Esophagus muscularis mucosa (tissue), 4 donors: ENCODE measurements at regions not wholly inside any gene's neighbourhood (a gene's known extent, or its start where the extent isn't known, plus 50 kb on each side); places are given as distances from the start of the nearest gene placed in this dataset.

Experiments
- DNase-seq: peaks from one replicate; pipeline ENCODE4 v3.0.0-alpha.2; 2017; ENCODE audit errors: extremely low spot score
- H3K27ac ChIP-seq, 4 donors: fragments of 200-600 bp; sonication (generic); replicated peaks in 1 of 4; 1 replicate in 3 of 4; 2 replicates in 1 of 4; pipeline ENCODE4 v1.5.1; 2016 to 2019; ENCODE audit warnings: mild to moderate bottlenecking in 1 of 4
- H3K27me3 ChIP-seq, 4 donors: fragments of 200-600 bp; sonication (generic); one replicate each; pipeline versions ENCODE4 v1.5.1 to v1.6.0; 2016 to 2019
- H3K36me3 ChIP-seq, 4 donors: fragments of 200-600 bp; sonication (generic); one replicate each; pipeline ENCODE4 v1.5.1; 2016 to 2019
- H3K4me1 ChIP-seq, 4 donors: fragments of 200-600 bp; sonication (generic); one replicate each; pipeline ENCODE4 v1.5.1; 2016 to 2019
- H3K4me3 ChIP-seq, 4 donors: fragments of 200-600 bp; sonication (generic); 1 replicate in 2 of 4; 2 replicates in 2 of 4; pipeline ENCODE4 v1.5.1; 2016 to 2019; ENCODE audit warnings: mild to moderate bottlenecking in 4 of 4, moderate library complexity in 1 of 4
- H3K9me3 ChIP-seq, 4 donors: fragments of 200-600 bp; sonication (generic); 1 replicate in 3 of 4; 2 replicates in 1 of 4; pipeline ENCODE4 v1.5.1; 2016 to 2019
- EP300 ChIP-seq: sonication (generic); formaldehyde crosslinking; IDR thresholded peaks from one replicate; pipeline ENCODE4 v1.6.1; 2017; ENCODE audit warnings: antibody characterized with exemption
- POLR2A ChIP-seq: fragments of 450-650 bp; IDR thresholded peaks from one replicate; pipeline ENCODE4 v1.6.1; 2017; ENCODE audit warnings: antibody characterized with exemption, moderate library complexity, mild to moderate bottlenecking, low read depth
- POLR2AphosphoS5 ChIP-seq, 2 donors: sonication (generic); formaldehyde crosslinking; IDR thresholded peaks; one replicate each; pipeline ENCODE4 v1.6.1; 2017; ENCODE audit warnings: antibody characterized with exemption in 2 of 2
- WGBS: methylation state at CpG from one replicate; pipeline ENCODE4 v1.1.5; 2018; 5-methylcytosine and 5-hydroxymethylcytosine counted together
- intact Hi-C: fragments of 100-400 bp; cut with DNase I; formaldehyde crosslinking; loops from one replicate; pipeline ENCODE4 v1.15.1; 2023
- TF ChIP-seq, protein P1 (sequence below), 3 experiments: fragments of 200-600 bp in 2 of 3; fragments of 450-650 bp in 1 of 3; sonication (generic) in 2 of 3; IDR thresholded peaks; one replicate each; pipeline ENCODE4 v1.5.1; 2017 to 2019; ENCODE audit warnings: antibody characterized with exemption in 3 of 3, mild to moderate bottlenecking in 2 of 3, moderate library complexity in 1 of 3

DNA sequence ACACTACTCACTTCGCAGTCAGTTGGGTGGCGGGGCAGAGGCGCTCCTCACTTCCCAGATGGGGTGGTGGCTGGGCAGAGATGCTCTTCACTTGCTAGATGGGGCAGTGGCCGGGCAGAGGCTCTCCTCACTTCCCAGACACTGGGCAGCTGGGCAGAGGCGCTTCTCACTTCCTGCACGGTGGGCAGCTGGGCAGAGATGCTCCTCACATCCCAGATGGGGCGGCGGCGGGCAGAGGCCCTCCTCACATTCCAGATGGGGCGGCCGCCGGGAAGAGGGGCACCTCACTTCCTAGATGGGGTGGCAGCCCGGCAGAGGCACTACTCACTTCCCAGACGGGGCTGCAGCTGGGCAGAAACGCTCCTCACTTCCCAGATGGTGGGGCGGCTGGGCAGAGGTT lies 199.8 kb downstream of the RTL9 start:
- no peaks in the 10 kb centered on the region for H3K4me1 ChIP-seq
- H3K27ac ChIP-seq: no peak overlapping the region
- DNase-seq: no peak
- H3K27me3 ChIP-seq: no peaks in the 10 kb centered on the region
- no peak for TF ChIP-seq POLR2AphosphoS5 (IDR thresholded peaks at IDR 0.05)
- TF ChIP-seq EP300: no peak
- TF ChIP-seq, protein P1, sequence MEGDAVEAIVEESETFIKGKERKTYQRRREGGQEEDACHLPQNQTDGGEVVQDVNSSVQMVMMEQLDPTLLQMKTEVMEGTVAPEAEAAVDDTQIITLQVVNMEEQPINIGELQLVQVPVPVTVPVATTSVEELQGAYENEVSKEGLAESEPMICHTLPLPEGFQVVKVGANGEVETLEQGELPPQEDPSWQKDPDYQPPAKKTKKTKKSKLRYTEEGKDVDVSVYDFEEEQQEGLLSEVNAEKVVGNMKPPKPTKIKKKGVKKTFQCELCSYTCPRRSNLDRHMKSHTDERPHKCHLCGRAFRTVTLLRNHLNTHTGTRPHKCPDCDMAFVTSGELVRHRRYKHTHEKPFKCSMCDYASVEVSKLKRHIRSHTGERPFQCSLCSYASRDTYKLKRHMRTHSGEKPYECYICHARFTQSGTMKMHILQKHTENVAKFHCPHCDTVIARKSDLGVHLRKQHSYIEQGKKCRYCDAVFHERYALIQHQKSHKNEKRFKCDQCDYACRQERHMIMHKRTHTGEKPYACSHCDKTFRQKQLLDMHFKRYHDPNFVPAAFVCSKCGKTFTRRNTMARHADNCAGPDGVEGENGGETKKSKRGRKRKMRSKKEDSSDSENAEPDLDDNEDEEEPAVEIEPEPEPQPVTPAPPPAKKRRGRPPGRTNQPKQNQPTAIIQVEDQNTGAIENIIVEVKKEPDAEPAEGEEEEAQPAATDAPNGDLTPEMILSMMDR (IDR thresholded peaks at IDR 0.05): no peak
- no peak for TF ChIP-seq POLR2A
- intact Hi-C loops: no loop called here
- H3K4me3 ChIP-seq: no peak overlapping the region
- no peaks in the 10 kb centered on the region for H3K36me3 ChIP-seq
- WGBS: 100% methylated on average over 2 of the region's 16 CpGs
- H3K9me3 ChIP-seq: peaks cover 0 to 28% (median 0%) of the 10 kb centered on the region in 4 donors

DNA sequence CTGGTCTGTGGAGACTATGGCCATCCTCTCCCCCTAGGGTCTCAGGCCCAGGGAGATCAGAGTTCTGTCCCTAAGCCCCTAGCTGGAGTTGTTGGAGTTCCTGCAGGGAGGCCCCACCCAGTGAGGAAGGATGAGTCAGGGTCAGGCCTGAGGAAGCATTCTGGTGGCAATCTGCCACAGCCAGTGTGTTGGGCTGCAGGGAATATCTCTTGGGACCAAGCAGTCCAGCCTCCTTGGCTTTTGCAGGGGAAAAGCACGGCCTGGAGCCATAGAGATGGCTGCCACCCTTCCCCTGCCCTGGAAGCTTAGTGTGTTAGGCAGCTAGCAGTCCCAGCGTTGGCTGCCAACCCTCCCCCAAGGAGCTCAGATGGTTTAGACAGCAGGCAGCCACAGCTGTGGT lies 202.4 kb downstream of the RTL9 start:
- 48% methylated on average over 2 of the region's 2 CpGs for WGBS
- no peak for DNase-seq
- intact Hi-C loops: no loop called here
- H3K27ac ChIP-seq: no peak overlapping the region
- TF ChIP-seq POLR2AphosphoS5 (IDR thresholded peaks at IDR 0.05): no peak
- TF ChIP-seq POLR2A: no peak
- TF ChIP-seq EP300: no peak
- TF ChIP-seq, protein P1 (IDR thresholded peaks at IDR 0.05): no peak
- no peaks in the 10 kb centered on the region for H3K4me1 ChIP-seq
- peaks cover 0 to 30% (median 0%) of the 10 kb centered on the region in 4 donors for H3K9me3 ChIP-seq
- no peak overlapping the region for H3K4me3 ChIP-seq
- H3K36me3 ChIP-seq: no peaks in the 10 kb centered on the region
- no peaks in the 10 kb centered on the region for H3K27me3 ChIP-seq

DNA sequence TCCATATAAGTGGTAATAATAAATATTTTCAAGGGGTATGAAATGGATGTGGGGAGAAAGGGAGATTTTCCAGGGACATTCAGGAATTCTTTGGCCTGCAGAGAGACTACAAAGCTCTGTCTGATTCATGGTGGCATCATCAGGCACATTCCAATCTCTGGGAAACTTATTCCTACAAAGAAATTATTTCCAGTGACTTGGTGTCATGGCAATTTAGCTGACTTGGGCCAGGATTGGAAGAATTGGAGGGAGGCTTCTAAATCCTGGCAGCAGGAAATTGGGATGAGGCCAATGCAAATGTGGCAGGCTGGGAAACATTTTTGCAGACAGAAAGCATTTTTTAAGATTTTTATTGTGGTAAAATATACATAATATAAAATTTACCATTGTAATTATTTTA lies 204.6 kb downstream of the RTL9 start:
- Histone ChIP-seq H3K4me3 (no peak overlapping the region), H3K9me3 (peaks cover 0 to 27% (median 0%) of the 10 kb centered on the region in 4 donors), H3K27ac (no peak overlapping the region), H3K36me3 (no peaks in the 10 kb centered on the region), H3K27me3 (no peaks in the 10 kb centered on the region), H3K4me1 (no peaks in the 10 kb centered on the region)
- TF ChIP-seq, protein P1 (IDR thresholded peaks at IDR 0.05): no peak
- TF ChIP-seq POLR2A (no peak), EP300 (no peak), POLR2AphosphoS5 (IDR thresholded peaks at IDR 0.05) (no peak)
- no peak for DNase-seq
- intact Hi-C loops: no loop called here

DNA sequence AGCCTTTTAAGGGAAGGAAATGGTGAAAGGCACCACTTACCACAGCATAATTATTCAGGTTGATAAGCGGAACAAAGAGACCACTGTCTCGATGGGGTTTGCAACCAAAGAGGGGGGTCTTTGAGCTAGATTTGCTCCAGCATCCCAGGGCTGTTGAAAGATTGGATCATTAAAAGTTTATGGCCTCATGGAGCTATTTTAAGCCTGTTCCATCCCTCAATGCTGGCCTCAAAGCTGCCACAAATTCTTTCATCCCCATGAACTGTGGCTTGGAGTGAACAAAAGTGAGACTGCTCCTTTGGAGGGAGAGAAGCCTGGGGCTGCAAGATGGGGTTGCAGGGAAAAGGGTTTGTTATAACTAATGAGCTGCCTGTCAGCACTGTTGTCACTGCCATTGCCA lies 209.8 kb downstream of the RTL9 start:
- no peaks in the 10 kb centered on the region for H3K4me1 ChIP-seq
- no peak overlapping the region for H3K27ac ChIP-seq
- no peak overlapping the region for H3K4me3 ChIP-seq
- H3K27me3 ChIP-seq: no peaks in the 10 kb centered on the region
- TF ChIP-seq, protein P1 (IDR thresholded peaks at IDR 0.05): no peak
- TF ChIP-seq POLR2A (no peak), EP300 (no peak), POLR2AphosphoS5 (IDR thresholded peaks at IDR 0.05) (no peak)
- H3K9me3 ChIP-seq: peaks cover 0 to 19% (median 0%) of the 10 kb centered on the region in 4 donors
- intact Hi-C loops: no loop called here
- DNase-seq: no peak
- H3K36me3 ChIP-seq: no peaks in the 10 kb centered on the region
- 77% methylated on average over 2 of the region's 2 CpGs for WGBS

DNA sequence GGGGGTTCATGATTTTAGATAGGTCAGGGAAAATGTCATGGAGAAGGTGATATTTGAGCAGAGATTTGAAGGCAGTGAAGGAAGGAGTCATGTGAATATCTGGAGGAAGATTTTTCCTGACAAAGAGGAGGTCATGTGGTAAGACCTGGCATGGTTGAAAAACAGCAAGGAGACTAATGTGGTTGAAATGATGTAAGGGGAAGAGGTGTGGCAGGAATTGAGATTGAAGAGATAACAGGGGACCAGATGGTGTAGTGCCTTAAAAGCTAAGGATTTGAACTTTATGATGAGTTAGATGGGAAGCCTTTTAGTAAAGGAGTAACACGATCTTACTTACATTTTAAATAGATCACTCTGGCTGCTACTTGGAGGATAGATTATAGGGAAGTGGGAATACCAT lies 210.9 kb downstream of the RTL9 start:
- Histone ChIP-seq H3K36me3 (no peaks in the 10 kb centered on the region), H3K9me3 (peaks cover 0 to 19% (median 0%) of the 10 kb centered on the region in 4 donors), H3K27ac (no peak overlapping the region), H3K4me1 (no peaks in the 10 kb centered on the region), H3K4me3 (no peak overlapping the region), H3K27me3 (no peaks in the 10 kb centered on the region)
- WGBS: 57% methylated on average over 1 of the region's 1 CpG
- intact Hi-C loops: no loop called here
- TF ChIP-seq POLR2A (no peak), POLR2AphosphoS5 (IDR thresholded peaks at IDR 0.05) (no peak), EP300 (no peak)
- TF ChIP-seq, protein P1 (IDR thresholded peaks at IDR 0.05): no peak
- DNase-seq: no peak
